Activated T-cell treated with anti-CD3 and anti-CD28 coated beads, Interleukin-2, amount 50 U/mL, for 24 hours (primary cell): ENCODE measurements at regions not wholly inside any gene's neighbourhood (a gene's known extent, or its start where the extent isn't known, plus 50 kb on each side); places are given as distances from the start of the nearest gene placed in this dataset.

Experiments used
- DNase-seq: peaks from one replicate; pipeline ENCODE4 v3.0.0-alpha.2; 2020
- H3K27ac Mint-ChIP-seq: 2 replicates; pipeline ENCODE4 v1.8.0; 2020; ENCODE audit warnings: mild to moderate bottlenecking, mixed read lengths
- H3K27me3 Mint-ChIP-seq: 2 replicates; pipeline ENCODE4 v1.8.0; 2020; ENCODE audit warnings: mixed read lengths
- H3K36me3 Mint-ChIP-seq: 2 replicates; pipeline ENCODE4 v1.8.0; 2020; ENCODE audit warnings: low read depth, mixed read lengths
- H3K4me1 Mint-ChIP-seq: 2 replicates; pipeline ENCODE4 v1.8.0; 2020; ENCODE audit warnings: low read depth, mixed read lengths
- H3K4me3 Mint-ChIP-seq: 2 replicates; pipeline ENCODE4 v1.8.0; 2020; ENCODE audit warnings: mild to moderate bottlenecking, moderate library complexity, mixed read lengths
- H3K9me3 Mint-ChIP-seq: 2 replicates; pipeline ENCODE4 v1.8.0; 2020; ENCODE audit warnings: mixed read lengths

DNA sequence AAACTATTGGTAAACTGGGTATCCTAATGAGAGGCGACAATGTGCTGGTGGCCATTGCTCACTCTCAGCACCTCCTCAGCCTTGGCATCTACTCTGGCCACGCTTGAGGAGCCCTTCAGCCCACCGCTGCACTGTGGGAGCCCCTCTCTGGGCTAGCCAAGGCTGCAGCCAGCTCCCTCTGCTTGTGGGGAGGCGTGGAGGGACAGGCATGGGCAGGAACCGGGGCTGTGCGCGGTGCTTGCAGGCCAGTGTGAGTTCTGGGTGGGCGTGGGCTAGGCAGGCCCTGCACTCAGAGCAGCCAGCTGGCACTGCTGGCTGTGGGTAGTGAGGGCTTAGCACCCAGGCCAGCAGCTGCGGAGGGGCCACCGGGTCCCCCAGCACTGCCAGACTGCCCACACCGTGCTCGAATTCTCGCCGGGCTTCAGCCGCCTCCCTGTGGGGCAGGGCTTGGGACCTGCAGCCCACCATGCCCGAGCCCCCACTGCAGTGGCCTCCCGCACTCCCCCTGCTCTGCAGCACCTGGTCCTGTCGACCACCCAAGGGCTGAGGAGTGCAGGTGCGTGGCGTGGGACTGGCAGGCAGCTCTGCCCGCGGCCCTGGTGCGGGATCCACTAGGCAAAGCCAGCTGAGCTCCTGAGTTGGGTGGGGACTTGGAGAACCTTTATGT, 575.9 kb upstream of the ANO3 start:
- no peaks in the 10 kb centered on the region for H3K4me1 Mint-ChIP-seq
- no peak for DNase-seq
- H3K27me3 Mint-ChIP-seq, result no peaks in the 10 kb centered on the region
- H3K36me3 Mint-ChIP-seq, result no peaks in the 10 kb centered on the region
- H3K9me3 Mint-ChIP-seq, result peaks cover 5% of the 10 kb centered on the region
- H3K4me3 Mint-ChIP-seq, result no peak overlapping the region
- H3K27ac Mint-ChIP-seq, result no peak overlapping the region

DNA sequence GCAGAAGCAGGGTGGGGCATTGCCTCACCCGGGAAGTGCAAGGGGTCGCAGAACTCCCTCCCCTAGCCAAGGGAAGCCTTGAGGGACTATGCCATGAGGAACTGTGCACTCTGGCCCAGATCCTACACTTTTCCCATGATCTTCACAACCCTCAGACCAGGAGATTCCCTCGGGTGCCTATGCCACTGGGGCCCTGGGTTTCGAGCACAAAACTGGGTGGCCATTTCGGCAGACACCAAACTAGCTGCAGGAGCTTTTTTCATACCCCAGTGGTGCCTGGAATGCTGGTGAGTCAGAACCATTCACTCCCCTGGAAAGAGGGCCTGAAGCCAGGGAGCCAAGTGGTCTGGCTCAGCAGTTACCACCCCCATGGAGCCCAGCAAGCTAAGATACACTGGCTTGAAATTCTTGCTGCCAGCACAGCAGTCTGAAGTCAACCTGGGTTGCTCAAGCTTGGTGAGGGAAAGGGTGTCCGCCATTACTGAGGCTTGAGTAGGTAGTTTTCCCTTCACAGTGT, 573.7 kb upstream of the ANO3 start:
- Mint-ChIP-seq H3K27me3 (no peaks in the 10 kb centered on the region), H3K9me3 (peaks cover 6% of the 10 kb centered on the region), H3K4me3 (no peak overlapping the region), H3K27ac (no peak overlapping the region), H3K4me1 (no peaks in the 10 kb centered on the region), H3K36me3 (no peaks in the 10 kb centered on the region)
- no peak for DNase-seq

DNA sequence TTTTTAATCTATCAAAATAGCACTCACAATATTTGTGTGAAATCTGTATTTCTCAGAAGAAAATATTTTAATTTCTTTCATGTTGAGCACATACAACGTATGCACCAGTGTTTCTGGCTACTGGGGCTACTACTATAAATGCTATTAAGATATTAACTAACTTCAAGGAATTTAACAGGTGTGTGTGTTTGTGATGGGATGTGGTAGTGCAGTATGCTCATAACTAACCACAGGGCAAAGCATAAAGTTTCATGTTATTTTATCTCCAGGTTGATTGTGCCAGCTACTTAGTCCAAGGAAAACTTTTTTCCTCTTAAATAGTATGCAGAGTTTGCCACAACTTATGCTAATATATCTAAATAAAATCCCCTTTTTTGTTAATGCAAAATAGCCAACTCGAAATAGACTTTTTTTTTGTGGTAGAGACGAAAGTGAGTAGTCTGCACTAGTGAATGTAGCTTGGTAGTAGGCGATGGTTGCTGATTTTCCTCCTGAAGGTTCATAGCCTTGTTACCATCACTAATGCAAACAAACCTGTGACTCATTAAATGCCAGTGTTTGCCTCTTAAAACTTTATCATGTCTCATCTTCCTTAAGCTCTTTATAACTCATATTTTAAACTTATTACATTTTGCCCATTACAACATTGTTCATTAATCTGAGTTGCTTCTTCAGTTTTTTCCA, 565.5 kb upstream of the ANO3 start:
- DNase-seq, result no peak
- Mint-ChIP-seq H3K27me3 (no peaks in the 10 kb centered on the region), H3K4me1 (no peaks in the 10 kb centered on the region), H3K9me3 (peaks cover 18% of the 10 kb centered on the region), H3K27ac (no peak overlapping the region), H3K4me3 (no peak overlapping the region), H3K36me3 (no peaks in the 10 kb centered on the region)

DNA sequence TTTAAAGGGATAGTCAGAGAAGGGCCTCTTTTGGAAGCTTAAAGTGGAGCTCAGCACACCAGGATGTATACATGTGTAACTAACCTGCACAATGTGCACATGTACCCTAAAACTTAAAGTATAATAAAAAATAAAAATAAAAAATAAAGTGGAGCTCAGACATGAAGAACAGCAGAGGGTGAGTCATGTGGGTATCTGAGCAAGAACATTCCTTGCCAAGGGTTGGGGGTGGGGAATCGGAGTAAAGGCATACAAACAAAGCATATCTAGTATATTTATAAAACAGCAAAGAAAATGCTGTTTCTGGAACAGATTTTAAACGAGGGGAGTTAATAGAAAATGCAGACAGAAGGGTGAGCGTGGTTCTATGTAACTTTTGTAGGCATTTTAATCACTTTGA, 562.6 kb upstream of the ANO3 start:
- no peak for DNase-seq
- Mint-ChIP-seq H3K27ac (no peak overlapping the region), H3K4me3 (no peak overlapping the region), H3K9me3 (peaks cover 11% of the 10 kb centered on the region), H3K36me3 (no peaks in the 10 kb centered on the region), H3K27me3 (no peaks in the 10 kb centered on the region), H3K4me1 (no peaks in the 10 kb centered on the region)

DNA sequence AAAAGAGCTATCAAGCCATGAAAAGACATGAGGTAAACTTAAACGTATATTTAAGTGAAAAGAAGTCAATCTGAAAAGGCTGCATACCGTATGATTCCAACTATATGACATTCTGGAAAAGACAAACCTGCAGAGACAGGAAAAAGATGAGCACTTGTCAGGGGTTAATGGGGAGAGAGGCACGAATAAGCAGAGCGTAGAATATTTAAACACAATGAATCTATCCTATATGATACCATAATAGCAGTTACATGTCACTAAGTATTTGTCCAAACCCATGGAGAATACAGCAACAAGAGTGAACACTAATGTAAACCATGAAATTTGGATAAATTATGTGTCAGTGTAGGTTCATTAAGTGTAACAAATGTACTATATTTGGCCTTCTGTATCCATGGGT, 560.3 kb upstream of the ANO3 start:
- Mint-ChIP-seq H3K4me1 (no peaks in the 10 kb centered on the region), H3K36me3 (no peaks in the 10 kb centered on the region), H3K27me3 (no peaks in the 10 kb centered on the region), H3K27ac (no peak overlapping the region), H3K9me3 (peaks cover 8% of the 10 kb centered on the region), H3K4me3 (no peak overlapping the region)
- no peak for DNase-seq

DNA sequence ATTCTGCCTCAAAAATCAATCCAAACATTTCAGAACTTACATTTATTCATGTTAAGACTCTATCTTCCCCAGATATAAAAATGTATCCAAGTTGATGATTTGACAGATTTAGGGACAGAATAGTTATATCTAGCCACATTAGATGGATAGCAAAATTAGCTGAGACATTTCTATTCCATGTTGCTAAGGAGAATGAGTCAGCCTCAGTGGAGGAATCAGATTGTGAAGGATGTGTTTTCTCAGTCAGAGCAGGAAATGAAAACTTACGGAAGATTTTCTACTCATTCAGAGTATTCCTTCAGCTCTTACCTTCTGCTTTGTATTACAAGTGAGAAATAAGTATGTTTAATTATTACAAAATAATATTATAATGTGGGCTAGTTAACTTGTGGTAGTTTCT, 556.3 kb upstream of the ANO3 start:
- H3K9me3 Mint-ChIP-seq, result peaks cover 7% of the 10 kb centered on the region
- no peak overlapping the region for H3K27ac Mint-ChIP-seq
- no peaks in the 10 kb centered on the region for H3K27me3 Mint-ChIP-seq
- no peak for DNase-seq
- H3K4me1 Mint-ChIP-seq, result no peaks in the 10 kb centered on the region
- no peak overlapping the region for H3K4me3 Mint-ChIP-seq
- no peaks in the 10 kb centered on the region for H3K36me3 Mint-ChIP-seq

DNA sequence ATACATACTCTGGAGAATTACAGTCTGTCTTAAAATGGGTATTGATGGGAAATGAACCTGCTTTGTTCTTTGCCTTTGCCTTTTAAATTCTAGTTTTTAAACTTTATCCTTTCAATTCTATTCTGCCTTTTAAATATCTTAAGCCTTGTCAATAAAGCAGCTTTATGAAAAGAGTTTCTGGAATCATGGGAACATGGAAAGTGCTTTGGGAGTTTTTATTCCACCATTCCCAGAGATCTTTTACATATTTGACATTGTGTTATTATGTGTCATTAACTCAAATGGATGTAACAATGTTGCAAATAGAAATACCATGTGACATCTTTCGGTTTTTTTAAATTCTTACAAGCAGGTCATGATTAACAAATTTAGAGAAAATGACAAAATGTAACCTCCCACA, 555.7 kb upstream of the ANO3 start:
- no peak for DNase-seq
- Mint-ChIP-seq H3K4me3 (no peak overlapping the region), H3K36me3 (no peaks in the 10 kb centered on the region), H3K27ac (no peak overlapping the region), H3K4me1 (no peaks in the 10 kb centered on the region), H3K27me3 (no peaks in the 10 kb centered on the region), H3K9me3 (peaks cover 2% of the 10 kb centered on the region)

DNA sequence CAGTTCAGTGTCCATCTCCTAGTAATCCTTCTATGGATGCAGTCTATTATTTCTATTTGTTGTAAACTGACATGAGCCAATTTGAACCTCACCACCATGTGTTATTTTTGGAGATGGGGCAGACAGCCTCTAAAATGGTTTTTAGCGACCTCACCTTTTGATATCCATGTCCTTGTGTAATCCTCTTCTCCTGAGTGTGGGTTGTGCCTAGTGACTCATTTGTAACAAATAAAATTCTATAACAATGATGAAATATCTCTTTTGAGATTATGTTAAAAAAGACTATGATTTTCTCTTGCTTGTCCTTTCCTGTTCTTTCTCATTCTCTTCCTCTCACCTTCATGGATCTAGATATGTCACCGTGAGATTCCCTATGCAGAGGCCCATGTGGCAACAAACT, 554.6 kb upstream of the ANO3 start:
- Mint-ChIP-seq H3K9me3 (peaks cover 2% of the 10 kb centered on the region), H3K27me3 (no peaks in the 10 kb centered on the region), H3K4me1 (no peaks in the 10 kb centered on the region), H3K27ac (no peak overlapping the region), H3K4me3 (no peak overlapping the region), H3K36me3 (no peaks in the 10 kb centered on the region)
- no peak for DNase-seq

DNA sequence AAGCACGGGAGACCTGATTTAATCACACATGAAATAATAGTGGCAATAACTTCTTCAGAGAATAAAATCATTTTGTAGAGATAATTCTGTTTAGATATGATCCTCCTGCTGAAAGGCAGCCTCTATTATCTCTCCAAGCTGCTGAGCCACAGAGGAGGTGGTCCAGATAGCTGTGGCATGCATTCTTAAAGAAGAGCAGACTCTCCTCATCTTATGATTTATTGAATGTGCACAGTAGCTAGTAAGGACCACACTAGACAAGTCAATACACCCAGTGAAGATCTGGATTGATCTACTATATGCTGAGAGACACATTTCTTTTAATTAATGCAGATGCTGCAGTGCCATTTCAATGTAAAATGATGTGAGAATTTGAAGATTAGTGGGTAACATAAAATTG, 552.9 kb upstream of the ANO3 start:
- peaks cover 8% of the 10 kb centered on the region for H3K9me3 Mint-ChIP-seq
- no peak for DNase-seq
- H3K27ac Mint-ChIP-seq, result no peak overlapping the region
- H3K4me3 Mint-ChIP-seq, result no peak overlapping the region
- no peaks in the 10 kb centered on the region for H3K36me3 Mint-ChIP-seq
- H3K4me1 Mint-ChIP-seq, result no peaks in the 10 kb centered on the region
- no peaks in the 10 kb centered on the region for H3K27me3 Mint-ChIP-seq

DNA sequence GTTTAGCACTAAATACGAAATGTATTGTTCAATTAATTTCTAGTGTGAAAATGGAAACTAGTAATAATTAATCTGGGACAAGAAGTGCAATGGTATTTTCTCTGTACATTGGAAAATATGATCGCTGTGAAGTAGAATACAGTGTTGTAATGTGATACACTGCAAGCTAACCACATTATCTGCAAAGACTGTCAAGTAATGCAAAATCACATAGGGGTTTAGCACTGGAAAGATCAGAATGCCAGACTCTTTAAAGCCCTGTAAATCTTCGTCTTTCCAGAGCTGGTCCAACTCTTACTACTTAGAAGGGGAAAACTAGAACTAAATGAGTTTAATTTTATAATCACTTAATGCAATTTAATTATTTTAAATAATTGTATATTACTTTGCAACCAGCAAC, 544.5 kb upstream of the ANO3 start:
- no peaks in the 10 kb centered on the region for H3K4me1 Mint-ChIP-seq
- H3K27me3 Mint-ChIP-seq, result no peaks in the 10 kb centered on the region
- peaks cover 9% of the 10 kb centered on the region for H3K9me3 Mint-ChIP-seq
- H3K27ac Mint-ChIP-seq, result no peak overlapping the region
- no peaks in the 10 kb centered on the region for H3K36me3 Mint-ChIP-seq
- no peak for DNase-seq
- no peak overlapping the region for H3K4me3 Mint-ChIP-seq

DNA sequence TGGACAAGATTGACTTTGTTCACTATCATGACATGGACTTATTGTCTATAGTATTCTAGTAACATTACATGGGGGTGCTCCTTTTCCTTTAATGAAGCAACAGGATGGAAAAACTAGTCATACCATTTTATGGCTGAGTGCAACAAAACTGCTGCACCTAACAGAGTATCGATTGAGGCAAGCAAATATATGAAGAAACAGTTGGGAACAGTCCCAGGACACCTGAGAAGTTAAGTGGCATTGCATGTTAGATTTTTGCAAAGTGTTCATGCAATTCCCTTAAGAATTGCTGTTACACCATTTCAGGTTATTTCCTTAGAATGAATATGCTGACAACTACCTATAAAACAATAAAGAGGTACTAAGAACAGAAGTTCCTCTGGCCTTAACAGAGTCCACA, 541.5 kb upstream of the ANO3 start:
- H3K27me3 Mint-ChIP-seq, result no peaks in the 10 kb centered on the region
- no peaks in the 10 kb centered on the region for H3K4me1 Mint-ChIP-seq
- no peak for DNase-seq
- no peak overlapping the region for H3K4me3 Mint-ChIP-seq
- no peak overlapping the region for H3K27ac Mint-ChIP-seq
- no peaks in the 10 kb centered on the region for H3K36me3 Mint-ChIP-seq
- H3K9me3 Mint-ChIP-seq, result peaks cover 5% of the 10 kb centered on the region

DNA sequence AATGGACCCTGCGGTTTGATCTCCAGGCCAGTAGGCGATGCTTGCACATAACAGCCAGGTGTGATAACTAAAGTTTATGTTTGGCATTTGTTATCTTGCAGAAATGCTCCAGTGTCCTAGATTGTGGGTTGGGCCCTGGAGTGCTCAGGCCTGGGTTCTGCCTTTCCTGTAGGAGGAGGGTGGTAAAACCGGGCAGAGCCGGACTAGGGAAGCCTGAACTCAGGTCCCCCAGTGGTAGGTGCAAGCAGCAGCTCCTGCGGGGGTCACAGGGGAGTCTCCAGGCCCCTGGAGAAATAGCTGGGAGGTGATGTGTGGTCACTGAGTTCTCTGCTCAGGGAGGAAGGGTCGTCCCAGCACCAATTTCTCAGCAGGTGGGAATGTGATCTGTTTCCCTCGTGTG, 538.3 kb upstream of the ANO3 start:
- no peak for DNase-seq
- no peaks in the 10 kb centered on the region for H3K36me3 Mint-ChIP-seq
- H3K4me3 Mint-ChIP-seq, result no peak overlapping the region
- no peaks in the 10 kb centered on the region for H3K27me3 Mint-ChIP-seq
- H3K9me3 Mint-ChIP-seq, result peaks cover 10% of the 10 kb centered on the region
- no peak overlapping the region for H3K27ac Mint-ChIP-seq
- H3K4me1 Mint-ChIP-seq, result no peaks in the 10 kb centered on the region

DNA sequence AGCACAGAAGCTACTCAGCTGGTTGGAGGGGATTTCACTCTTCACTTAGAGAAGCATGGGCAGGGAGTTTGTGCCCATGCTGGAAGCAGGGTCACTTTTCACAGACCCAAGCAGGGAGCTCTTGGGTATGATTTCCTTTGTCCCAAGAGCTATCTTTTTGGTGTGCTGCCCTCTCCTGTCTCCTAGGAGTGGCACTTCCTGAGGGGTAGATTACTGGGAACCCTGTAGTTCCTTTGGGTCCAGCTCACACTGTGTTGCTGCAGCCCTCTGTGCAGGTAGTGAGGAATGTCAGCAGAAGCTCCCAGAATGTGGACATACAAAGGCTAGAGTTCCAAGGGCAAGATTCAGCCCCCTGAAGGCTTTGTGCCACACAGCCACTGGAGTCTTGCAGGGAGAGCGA, 537.1 kb upstream of the ANO3 start:
- DNase-seq, result no peak
- no peak overlapping the region for H3K4me3 Mint-ChIP-seq
- peaks cover 10% of the 10 kb centered on the region for H3K9me3 Mint-ChIP-seq
- no peaks in the 10 kb centered on the region for H3K27me3 Mint-ChIP-seq
- H3K27ac Mint-ChIP-seq, result no peak overlapping the region
- H3K36me3 Mint-ChIP-seq, result no peaks in the 10 kb centered on the region
- H3K4me1 Mint-ChIP-seq, result no peaks in the 10 kb centered on the region

DNA sequence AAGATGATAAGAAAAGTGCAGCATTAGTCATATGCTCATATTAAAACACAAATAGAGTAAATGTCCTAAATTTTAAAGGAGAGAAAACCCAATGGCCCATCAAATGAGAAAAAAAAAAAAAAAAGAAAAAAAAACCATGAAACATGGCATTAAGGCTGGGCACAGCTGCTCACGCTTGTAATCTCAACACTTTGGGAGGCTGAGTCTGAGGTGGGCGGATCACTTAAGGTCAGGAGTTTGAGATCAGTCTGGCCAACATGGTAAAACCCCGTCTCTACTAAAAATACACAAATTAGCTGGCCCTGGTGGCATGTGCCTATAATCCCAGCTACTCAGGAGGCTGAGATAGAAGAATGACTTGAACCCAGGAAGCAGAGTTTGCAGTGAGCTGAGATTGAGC, 515.5 kb upstream of the ANO3 start:
- Mint-ChIP-seq H3K27me3 (no peaks in the 10 kb centered on the region), H3K9me3 (peaks cover 4% of the 10 kb centered on the region)

DNA sequence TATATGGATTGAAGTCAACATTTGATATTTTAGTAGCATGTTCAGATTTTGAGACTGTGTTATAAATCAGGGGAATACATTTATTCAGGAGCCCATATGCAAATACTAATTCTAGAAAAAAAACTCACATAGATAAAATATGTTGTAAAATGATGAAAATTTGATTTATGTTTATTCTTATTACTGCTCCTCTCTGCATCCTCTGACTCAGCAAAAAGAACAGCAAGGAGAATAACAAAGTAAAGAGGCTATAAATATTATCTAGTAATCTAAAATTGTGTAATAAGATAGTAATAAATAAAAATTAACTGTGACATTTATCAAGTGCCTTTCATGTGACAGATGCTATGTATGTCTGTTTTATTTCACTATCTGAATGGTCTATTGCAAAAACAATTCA, 507.2 kb upstream of the ANO3 start:
- DNase-seq, result no peak
- Mint-ChIP-seq H3K9me3 (peaks cover 17% of the 10 kb centered on the region), H3K4me1 (no peaks in the 10 kb centered on the region), H3K36me3 (no peaks in the 10 kb centered on the region), H3K27ac (no peak overlapping the region), H3K27me3 (no peaks in the 10 kb centered on the region), H3K4me3 (no peak overlapping the region)

More for the DNA sequence above, 515.5 kb upstream of the ANO3 start:
- Mint-ChIP-seq H3K4me3 (no peak overlapping the region), H3K36me3 (no peaks in the 10 kb centered on the region), H3K27ac (no peak overlapping the region), H3K4me1 (no peaks in the 10 kb centered on the region)
- DNase-seq, result no peak
